K562 (cell line): ENCODE measurements at regions not wholly inside any gene's neighbourhood (a gene's known extent, or its start where the extent isn't known, plus 50 kb on each side); places are given as distances from the start of the nearest gene placed in this dataset.

ENCODE experiments used
- ARHGAP35 ChIP-seq: fragments of 450-650 bp; IDR thresholded peaks from 2 replicates; pipeline ENCODE4 v1.6.1; 2018; ENCODE audit not compliant: partially characterized antibody
- DPF2 ChIP-seq: fragments of 450-650 bp; IDR thresholded peaks from 2 replicates; pipeline ENCODE4 v1.6.1; 2016
- HCFC1 ChIP-seq: IDR thresholded peaks from 2 replicates; pipeline ENCODE4 v1.6.1; 2012; ENCODE audit warnings: low read depth, low read length, improper control_type of control experiment
- ILK ChIP-seq: fragments of 450-650 bp; IDR thresholded peaks from 2 replicates; pipeline ENCODE4 v1.6.1; 2016; ENCODE audit warnings: missing genetic modification characterization, low read depth, mild to moderate bottlenecking, missing compliant biosample characterization, moderate library complexity, borderline replicate concordance
- MXI1 ChIP-seq: IDR thresholded peaks from 2 replicates; pipeline ENCODE4 v1.6.1; 2011; ENCODE audit warnings: low read depth, mild to moderate bottlenecking, improper control_type of control experiment, low read length
- NCOR1 ChIP-seq: fragments of 450-650 bp; IDR thresholded peaks from 2 replicates; pipeline ENCODE4 v1.6.1; 2016; ENCODE audit warnings: mild to moderate bottlenecking, moderate library complexity
- ZBTB1 ChIP-seq: sonication (generic); formaldehyde crosslinking; IDR thresholded peaks from 2 replicates; pipeline ENCODE4 v1.8.1; 2023; ENCODE audit warnings: missing genetic modification reagents, low read depth, mild to moderate bottlenecking, borderline replicate concordance
- ZBTB8A ChIP-seq: fragments of 450-650 bp; IDR thresholded peaks from 2 replicates; pipeline ENCODE4 v1.6.1; 2018; ENCODE audit warnings: mild to moderate bottlenecking, moderate library complexity; ENCODE audit not compliant: partially characterized antibody
- TF ChIP-seq, protein P1 (sequence below): IDR thresholded peaks from 2 replicates; pipeline ENCODE4 v1.6.1; 2016; ENCODE audit warnings: missing genetic modification characterization, missing compliant biosample characterization

- TF ChIP-seq ZBTB8A (no peak), MXI1 (no peak), ZBTB1 (CRISPR knock-in tag) (no peak), HCFC1 (no peak), DPF2 (no peak), NCOR1 (no peak), ILK (tag) (no peak), ARHGAP35 (no peak)
- TF ChIP-seq, protein P1, sequence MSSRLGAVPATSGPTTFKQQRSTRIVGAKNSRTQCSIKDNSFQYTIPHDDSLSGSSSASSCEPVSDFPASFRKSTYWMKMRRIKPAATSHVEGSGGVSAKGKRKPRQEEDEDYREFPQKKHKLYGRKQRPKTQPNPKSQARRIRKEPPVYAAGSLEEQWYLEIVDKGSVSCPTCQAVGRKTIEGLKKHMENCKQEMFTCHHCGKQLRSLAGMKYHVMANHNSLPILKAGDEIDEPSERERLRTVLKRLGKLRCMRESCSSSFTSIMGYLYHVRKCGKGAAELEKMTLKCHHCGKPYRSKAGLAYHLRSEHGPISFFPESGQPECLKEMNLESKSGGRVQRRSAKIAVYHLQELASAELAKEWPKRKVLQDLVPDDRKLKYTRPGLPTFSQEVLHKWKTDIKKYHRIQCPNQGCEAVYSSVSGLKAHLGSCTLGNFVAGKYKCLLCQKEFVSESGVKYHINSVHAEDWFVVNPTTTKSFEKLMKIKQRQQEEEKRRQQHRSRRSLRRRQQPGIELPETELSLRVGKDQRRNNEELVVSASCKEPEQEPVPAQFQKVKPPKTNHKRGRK (tag): no peak
These were observed 95.0 kb upstream of the GADL1 start for GRCh38 chr3:30989276-30990030.
